ENCODE measurements at regions not wholly inside any gene's neighbourhood (a gene's known extent, or its start where the extent isn't known, plus 50 kb on each side); places are given as distances from the start of the nearest gene placed in this dataset.

- DNase-seq: no peak
Observed at GRCh38 chr10:128867210-128867609, 599.8 kb upstream of the MGMT start.

- no peak for DNase-seq
Observed at GRCh38 chr10:128867819-128868218, 599.2 kb upstream of the MGMT start.

GRCh38 chr10:128868481-128868880 lies 598.6 kb upstream of the MGMT start:
- no peak for DNase-seq

GRCh38 chr10:128869101-128869749 lies 597.8 kb upstream of the MGMT start:
- no peak for DNase-seq

- no peak for DNase-seq
Observed at GRCh38 chr10:128870830-128871597, 596.0 kb upstream of the MGMT start.

GRCh38 chr10:128871671-128872231 lies 595.3 kb upstream of the MGMT start:
- no peak for DNase-seq

GRCh38 chr10:128873411-128874054 lies 593.5 kb upstream of the MGMT start:
- no peak for DNase-seq

GRCh38 chr10:128874331-128874730 lies 592.7 kb upstream of the MGMT start:
- no peak for DNase-seq

GRCh38 chr10:128875030-128875744 lies 591.9 kb upstream of the MGMT start:
- no peak for DNase-seq

GRCh38 chr10:128875956-128876736 lies 590.9 kb upstream of the MGMT start:
- no peak for DNase-seq

GRCh38 chr10:128877141-128877540 lies 589.9 kb upstream of the MGMT start:
- no peak for DNase-seq

- DNase-seq: no peak
Observed at GRCh38 chr10:128877936-128878335, 589.1 kb upstream of the MGMT start.

- no peak for DNase-seq
Observed at GRCh38 chr10:128879030-128879429, 588.0 kb upstream of the MGMT start.

GRCh38 chr10:128879441-128880140 lies 587.5 kb upstream of the MGMT start:
- DNase-seq: no peak

- no peak for DNase-seq
Observed at GRCh38 chr10:128880159-128880725, 586.8 kb upstream of the MGMT start.

- DNase-seq: no peak
Observed at GRCh38 chr10:128881086-128881485, 586.0 kb upstream of the MGMT start.

GRCh38 chr10:128883231-128884032 lies 583.6 kb upstream of the MGMT start:
- DNase-seq: no peak

GRCh38 chr10:128884033-128884425 lies 583.0 kb upstream of the MGMT start:
- DNase-seq: no peak

- no peak for DNase-seq
Observed at GRCh38 chr10:128884496-128885072, 582.5 kb upstream of the MGMT start.

Data from NCI-H69 (cell line).